GM12874 (cell line): ENCODE measurements at regions not wholly inside any gene's neighbourhood (a gene's known extent, or its start where the extent isn't known, plus 50 kb on each side); places are given as distances from the start of the nearest gene placed in this dataset.

Experiments used
- TF ChIP-seq, protein P1 (sequence below): IDR thresholded peaks from 2 replicates; pipeline ENCODE4 v1.5.1; 2011; ENCODE audit warnings: low read depth, mild to moderate bottlenecking, control low read depth, low read length, moderate library complexity; ENCODE audit not compliant: insufficient read depth

DNA sequence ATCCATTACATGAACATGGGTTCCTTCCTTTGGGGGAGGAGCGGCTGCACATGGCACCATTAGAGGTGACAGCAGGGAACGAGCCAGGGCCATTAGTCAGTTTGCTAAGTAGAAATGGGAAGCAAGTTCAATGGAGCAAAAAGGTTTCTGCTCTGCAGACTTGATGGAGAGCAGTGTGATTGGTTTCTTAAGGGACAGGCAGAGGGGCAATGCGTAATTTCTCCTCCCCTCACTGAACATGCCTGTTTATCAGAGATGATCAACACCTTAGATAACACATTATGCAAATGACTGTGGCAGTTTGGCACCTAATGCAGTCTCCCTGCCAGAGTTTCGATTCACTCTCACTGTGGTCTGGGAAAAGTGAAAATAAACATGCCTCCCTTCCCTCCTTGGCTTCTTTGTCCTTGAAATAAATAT is 414.5 kb downstream of the STK39 start:
- TF ChIP-seq, protein P1, sequence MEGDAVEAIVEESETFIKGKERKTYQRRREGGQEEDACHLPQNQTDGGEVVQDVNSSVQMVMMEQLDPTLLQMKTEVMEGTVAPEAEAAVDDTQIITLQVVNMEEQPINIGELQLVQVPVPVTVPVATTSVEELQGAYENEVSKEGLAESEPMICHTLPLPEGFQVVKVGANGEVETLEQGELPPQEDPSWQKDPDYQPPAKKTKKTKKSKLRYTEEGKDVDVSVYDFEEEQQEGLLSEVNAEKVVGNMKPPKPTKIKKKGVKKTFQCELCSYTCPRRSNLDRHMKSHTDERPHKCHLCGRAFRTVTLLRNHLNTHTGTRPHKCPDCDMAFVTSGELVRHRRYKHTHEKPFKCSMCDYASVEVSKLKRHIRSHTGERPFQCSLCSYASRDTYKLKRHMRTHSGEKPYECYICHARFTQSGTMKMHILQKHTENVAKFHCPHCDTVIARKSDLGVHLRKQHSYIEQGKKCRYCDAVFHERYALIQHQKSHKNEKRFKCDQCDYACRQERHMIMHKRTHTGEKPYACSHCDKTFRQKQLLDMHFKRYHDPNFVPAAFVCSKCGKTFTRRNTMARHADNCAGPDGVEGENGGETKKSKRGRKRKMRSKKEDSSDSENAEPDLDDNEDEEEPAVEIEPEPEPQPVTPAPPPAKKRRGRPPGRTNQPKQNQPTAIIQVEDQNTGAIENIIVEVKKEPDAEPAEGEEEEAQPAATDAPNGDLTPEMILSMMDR, result no peak

DNA sequence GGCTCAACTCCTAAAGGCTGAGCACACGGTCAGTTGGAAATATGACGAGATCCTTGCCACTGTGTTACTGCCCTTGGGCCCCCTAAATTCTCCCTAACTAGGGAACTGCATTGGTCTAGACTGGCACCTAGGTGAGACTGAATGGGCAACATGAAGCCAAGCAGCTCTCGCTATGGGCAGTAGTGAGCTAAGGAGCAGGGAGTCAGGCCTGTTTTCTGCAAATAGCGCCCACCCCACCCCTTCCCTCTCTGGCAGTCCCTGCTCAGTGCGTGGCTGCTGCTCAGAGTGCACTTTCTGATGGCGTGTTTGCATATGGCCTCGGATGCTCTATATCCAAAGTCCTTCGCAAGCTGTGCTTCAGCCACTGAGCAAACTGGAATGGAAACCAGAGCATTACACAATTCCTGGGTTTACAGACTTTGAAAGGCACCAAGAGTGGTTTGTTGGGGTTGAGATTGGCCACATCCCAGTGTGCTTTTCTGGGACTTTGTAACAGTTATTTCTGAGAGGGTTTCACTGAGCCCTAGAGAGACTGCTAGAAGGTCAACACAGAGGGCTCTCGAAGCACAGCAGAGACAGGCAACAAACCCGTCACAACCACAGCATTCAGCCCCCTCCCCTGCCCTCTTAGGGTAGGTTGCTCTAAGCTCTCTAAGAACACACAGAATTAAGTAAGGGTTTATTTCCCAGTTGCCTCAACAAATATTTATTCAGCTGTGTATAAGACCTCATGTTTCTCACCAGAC is 419.9 kb downstream of the STK39 start:
- TF ChIP-seq, protein P1, result no peak

DNA sequence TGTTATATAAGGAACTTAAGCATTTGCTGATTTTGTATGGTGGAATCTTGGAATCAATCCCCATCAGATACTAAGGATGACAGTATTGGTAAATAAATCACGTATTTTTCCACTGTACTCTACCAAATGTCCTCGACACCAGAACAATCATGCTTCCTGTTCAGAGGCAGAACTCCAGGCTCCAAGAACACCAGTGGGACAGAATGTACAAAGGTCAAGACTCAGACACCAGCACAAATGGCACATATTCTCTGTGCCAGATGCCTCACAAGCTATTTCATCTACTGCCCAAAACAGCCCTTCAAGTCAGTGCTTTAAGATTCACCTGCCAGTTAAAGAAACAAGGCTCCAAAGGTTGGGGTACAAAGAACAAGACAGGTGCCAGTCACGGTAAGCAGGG is 420.5 kb downstream of the STK39 start:
- TF ChIP-seq, protein P1, result no peak

DNA sequence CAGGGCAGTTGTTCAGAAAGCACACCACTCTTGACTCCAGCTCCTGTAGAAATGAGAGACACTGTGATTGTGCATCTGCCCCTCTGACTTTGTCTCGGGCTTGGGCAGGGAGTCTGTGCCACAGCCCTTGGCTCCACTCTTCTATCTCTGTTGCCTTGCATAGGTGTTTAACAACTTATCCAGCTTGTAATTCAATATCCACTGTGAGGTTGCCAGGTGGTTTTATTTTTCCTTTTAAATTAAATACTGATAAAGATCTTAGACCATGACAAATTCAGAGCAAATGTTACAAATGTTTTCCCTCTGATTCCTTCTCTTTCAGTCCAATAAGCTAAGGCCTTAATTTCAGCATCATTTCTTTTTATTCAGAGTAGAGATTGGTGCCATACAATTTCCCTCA is 421.7 kb downstream of the STK39 start:
- TF ChIP-seq, protein P1, result no peak

DNA sequence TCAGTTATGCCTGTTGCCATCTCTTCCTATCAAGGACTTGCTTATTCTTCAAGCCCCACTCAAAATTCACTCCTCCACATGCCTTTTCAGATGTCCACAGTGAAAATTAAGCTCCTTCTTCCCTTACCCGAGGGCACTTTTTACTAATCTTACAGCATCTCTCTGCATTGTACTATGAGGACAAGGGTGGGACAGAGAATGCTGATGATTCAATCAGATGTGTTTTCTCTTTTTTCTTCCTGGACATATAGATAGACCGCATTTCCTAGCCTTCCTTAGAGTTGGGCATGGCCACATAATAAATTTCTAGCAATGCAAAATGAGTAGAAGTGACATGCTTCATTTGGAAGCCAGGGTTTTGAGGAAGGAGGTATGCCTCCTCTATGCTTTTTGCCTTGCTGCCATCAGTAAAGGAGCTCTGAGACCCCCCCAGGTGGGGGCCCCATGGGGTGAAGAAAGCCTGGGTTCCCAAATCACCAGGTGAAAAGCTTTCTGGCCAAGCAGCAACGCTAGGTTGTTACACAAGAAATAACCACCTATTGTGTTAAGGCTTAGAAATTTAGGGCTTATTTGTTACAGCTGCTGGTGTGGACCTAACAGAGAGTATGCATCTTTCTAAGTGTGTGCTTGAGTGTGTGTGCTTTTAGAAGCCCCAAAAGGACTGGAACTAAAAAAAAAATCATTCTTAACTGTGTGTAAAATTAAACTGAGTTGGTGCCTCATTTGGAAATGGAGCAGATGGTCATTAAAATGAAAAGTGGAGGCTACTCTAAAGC is 424.5 kb downstream of the STK39 start:
- TF ChIP-seq, protein P1, result no peak

DNA sequence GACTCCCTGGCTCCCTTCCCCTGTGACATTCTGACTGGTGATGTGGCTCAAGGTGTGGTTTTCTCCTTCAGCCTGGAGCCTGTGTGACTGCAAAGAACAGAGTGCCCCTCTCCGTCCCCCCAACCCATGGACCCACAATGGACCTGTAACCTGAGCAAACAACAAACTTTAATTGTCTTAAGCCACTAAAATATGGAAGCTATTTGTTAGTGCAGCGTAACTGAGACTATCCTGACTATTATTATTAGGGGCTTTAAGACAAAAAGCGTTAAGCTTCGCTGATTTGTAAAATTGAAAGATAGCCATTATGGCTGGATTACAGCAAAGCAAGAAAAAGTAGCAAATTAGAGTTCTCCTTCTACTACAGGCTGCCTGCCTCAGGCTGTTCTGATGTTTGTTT is 426.9 kb downstream of the STK39 start:
- TF ChIP-seq, protein P1, result no peak

DNA sequence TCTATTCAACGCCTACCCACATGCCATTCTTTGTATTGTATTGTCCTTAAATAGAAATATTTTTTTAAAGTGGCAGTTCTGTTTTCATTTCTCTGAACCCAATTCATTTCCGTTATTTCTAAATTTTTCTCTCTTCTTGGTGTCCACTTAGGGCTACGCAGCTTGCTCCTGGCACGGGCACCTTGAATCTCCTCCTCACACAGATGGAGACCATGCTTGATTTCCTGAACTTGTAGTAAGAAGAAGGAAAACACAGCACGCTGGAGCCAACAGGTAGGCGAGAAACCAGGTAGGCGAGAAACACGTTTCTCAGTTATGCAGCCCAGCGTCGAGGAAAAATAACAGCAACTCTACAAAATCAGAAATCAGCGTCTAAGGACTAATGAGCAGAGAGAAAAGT is 428.9 kb downstream of the STK39 start:
- TF ChIP-seq, protein P1, result no peak
